GM13977 (cell line): ENCODE measurements at regions not wholly inside any gene's neighbourhood (a gene's known extent, or its start where the extent isn't known, plus 50 kb on each side); places are given as distances from the start of the nearest gene placed in this dataset.

Source experiments
- DNase-seq: peaks from one replicate; pipeline ENCODE4 v3.0.0; 2012; ENCODE audit warnings: low spot score
- in situ Hi-C: fragments of 300-500 bp; cut with MboI; formaldehyde crosslinking; loops from one replicate; pipeline ENCODE4 v1.12.0; 2022; ENCODE audit warnings: low sequenced_read_pairs, low pct_unique_long_range_greater_than_20kb, mixed read lengths, inconsistent platforms; ENCODE audit not compliant: unreplicated experiment
- TF ChIP-seq, protein P1 (sequence below): IDR thresholded peaks from 2 replicates; pipeline ENCODE4 v1.5.1; 2012; ENCODE audit warnings: mild to moderate bottlenecking, control low read depth; ENCODE audit not compliant: insufficient read depth; ENCODE audit errors: extremely low read depth, missing control alignments

DNA sequence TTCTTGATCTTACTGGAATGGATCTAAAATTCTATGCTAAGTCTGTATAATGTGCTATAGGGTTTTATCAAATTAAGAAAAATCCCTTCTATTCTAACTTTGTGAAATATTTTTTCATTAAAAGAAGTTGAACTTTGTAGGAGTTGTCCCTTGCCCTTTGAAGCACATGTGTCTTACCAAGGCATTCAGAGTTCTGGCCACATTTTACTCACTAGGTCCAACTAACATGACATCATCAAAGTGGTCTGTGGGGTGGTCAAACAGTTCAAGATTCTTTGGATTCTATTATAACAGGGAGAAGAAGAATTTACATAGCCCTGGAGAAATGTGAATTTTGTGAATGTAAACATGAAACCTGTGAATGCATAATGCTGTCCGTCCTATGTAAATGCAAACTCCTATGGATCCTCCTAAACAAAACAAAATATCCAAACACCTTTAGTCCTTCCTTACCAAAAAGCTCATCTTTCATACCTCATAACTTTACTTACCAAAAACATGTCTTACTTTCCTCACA, 88.7 kb downstream of the EBNA1BP2 start:
- TF ChIP-seq, protein P1, sequence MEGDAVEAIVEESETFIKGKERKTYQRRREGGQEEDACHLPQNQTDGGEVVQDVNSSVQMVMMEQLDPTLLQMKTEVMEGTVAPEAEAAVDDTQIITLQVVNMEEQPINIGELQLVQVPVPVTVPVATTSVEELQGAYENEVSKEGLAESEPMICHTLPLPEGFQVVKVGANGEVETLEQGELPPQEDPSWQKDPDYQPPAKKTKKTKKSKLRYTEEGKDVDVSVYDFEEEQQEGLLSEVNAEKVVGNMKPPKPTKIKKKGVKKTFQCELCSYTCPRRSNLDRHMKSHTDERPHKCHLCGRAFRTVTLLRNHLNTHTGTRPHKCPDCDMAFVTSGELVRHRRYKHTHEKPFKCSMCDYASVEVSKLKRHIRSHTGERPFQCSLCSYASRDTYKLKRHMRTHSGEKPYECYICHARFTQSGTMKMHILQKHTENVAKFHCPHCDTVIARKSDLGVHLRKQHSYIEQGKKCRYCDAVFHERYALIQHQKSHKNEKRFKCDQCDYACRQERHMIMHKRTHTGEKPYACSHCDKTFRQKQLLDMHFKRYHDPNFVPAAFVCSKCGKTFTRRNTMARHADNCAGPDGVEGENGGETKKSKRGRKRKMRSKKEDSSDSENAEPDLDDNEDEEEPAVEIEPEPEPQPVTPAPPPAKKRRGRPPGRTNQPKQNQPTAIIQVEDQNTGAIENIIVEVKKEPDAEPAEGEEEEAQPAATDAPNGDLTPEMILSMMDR: no peak
- in situ Hi-C loops: no loop called here
- no peak for DNase-seq

DNA sequence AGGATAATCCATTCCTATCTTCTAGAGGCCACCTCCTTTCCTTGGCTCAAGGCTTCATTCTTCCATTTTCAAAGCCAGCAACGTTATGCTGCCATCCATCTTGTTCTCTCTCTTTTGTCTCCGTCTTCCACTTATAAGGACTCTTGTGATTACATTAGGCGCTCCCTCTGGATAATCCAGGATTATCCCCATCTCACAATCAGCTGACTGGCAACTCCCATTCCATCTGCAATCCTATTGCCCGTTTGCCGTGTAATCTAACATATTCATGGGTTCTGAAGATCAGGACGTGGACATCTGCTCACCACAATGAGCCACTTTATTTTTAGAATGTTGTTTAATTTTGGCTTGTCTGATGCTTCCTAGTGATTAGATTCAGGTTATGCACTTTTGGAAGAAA, 89.3 kb downstream of the EBNA1BP2 start:
- in situ Hi-C loops: no loop called here
- DNase-seq: no peak
- TF ChIP-seq, protein P1: no peak

DNA sequence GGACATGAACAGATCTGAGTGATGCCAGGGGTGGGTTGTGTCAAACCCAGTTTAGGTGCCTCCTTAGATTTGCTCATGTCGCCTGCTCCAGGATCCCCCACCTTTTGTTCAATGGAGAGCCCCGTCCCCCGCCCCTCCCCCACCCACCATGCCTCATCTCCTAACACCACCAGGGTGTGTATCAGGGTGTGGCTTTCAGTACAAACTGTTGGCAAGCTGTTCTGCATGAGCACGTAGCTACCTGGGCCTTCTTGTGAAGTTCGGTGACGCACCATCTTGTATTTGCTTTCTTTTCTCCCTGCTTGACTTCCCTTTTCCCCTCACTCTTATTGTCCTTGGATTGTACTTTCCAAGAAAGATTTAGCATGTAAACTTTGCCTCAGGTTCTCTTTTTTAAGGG, 94.8 kb downstream of the EBNA1BP2 start:
- no peak for DNase-seq
- in situ Hi-C loops: no loop called here
- TF ChIP-seq, protein P1: no peak

DNA sequence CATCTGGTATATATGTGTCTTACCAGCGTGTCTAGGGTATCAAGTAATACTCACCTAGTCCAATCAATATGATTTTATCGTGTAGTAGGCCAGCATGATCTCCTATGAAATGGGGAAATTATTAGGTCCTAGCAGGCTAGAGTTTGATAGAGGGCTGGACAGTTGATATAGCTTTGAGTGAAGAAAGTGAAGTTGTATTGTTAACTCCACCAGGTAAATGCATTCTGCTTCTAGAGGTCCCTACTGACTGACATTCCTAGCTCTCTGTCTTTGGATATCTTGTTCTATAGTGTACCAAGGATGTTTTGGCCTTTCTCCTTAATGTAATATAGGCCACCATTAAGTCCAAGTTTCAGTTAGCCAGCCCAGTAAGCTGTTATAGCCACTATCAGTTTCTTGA, 97.4 kb downstream of the EBNA1BP2 start:
- TF ChIP-seq, protein P1: no peak
- no peak for DNase-seq
- in situ Hi-C loops: loop anchor here (5.0 to 25.0 kb wide), 2 partner anchors 157 to 312 kb away; partner anchors contain the start of genes C1orf50 and P3H1

DNA sequence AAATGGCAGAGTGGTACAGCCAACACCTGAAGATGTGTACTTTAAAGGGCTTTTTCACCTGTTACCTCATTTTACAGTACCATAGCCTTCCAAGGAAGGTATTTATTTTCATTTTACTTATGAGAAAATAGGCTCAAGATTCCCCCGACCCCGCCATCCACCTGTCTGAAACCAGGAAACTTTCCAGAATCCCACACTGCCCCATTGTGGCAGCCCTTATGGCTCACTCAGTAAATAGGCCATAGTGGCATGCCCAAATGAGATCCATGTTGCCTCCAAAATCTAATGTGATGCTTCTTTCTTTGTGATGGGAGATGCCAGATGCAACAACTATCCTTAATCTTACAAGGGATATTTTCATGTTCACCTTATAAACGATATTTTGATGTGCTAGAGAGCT, 97.8 kb downstream of the EBNA1BP2 start:
- in situ Hi-C loops: loop anchor here (5.0 to 25.0 kb wide), 2 partner anchors 157 to 312 kb away; partner anchors contain the start of genes C1orf50 and P3H1
- DNase-seq: no peak
- TF ChIP-seq, protein P1: no peak

DNA sequence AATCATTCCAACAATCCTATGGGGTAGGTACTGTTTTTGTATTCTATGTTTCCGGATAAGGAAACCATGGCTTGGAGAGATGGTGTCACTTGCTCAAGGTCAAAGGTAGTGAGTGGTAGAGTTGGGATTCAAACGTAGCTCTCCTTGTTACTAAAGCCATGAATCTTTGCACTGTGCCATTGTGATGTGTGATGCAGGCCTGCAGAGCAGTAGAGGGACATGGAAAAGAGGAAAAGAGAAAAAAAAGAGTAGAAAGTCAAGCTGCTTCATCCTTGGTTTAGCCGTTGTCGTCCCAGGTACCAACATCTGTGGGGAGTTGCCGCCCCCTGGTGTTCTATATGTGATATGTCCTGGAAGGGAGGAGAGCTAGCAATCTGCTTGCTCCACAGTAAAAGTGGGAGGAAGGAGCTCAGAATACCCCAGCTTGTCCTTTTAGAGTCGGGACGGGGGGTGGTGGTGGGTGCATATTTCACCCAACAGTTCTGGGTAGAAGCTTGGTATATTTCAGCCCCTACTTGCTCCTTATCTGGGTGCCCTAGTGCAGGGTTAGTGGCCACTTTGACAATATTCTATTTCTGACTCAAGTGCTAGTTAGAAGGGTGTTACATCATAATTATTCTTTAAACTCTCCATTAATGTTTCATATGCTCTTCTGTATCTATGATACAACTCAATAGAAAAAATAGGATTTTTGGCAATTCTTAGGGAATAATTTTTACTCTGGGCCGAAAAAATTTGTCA, 98.4 kb downstream of the EBNA1BP2 start:
- TF ChIP-seq, protein P1: peak; percentile 78
- DNase-seq: peak; percentile 81
- in situ Hi-C loops: loop anchor here (5.0 to 25.0 kb wide), 2 partner anchors 156 to 311 kb away; partner anchors contain the start of genes C1orf50 and P3H1
